SK-N-SH treated with all-trans-retinoic acid at 6 μM for 48 hours (cell line): ENCODE measurements at regions not wholly inside any gene's neighbourhood (a gene's known extent, or its start where the extent isn't known, plus 50 kb on each side); places are given as distances from the start of the nearest gene placed in this dataset.

Source experiments
- PATZ1 ChIP-seq: fragments of 250-450 bp; sonication (Bioruptor Pico); IDR thresholded peaks from 2 replicates; pipeline ENCODE4 v1.8.0; 2020; ENCODE audit warnings: mild to moderate bottlenecking, moderate library complexity, borderline replicate concordance
- ZFP3 ChIP-seq: fragments of 250-450 bp; sonication (Bioruptor Pico); IDR thresholded peaks from 2 replicates; pipeline ENCODE4 v1.5.0; 2020; ENCODE audit warnings: mild to moderate bottlenecking, moderate library complexity
- ZFP30 ChIP-seq: fragments of 450-650 bp; formaldehyde crosslinking; IDR thresholded peaks from 2 replicates; pipeline ENCODE4 v1.5.0; 2022; ENCODE audit warnings: mild to moderate bottlenecking, moderate library complexity
- ZNF565 ChIP-seq: fragments of 450-650 bp; formaldehyde crosslinking; conservative IDR thresholded peaks from 2 replicates; pipeline ENCODE4 v1.5.0; 2020; ENCODE audit warnings: low read depth, mild to moderate bottlenecking, moderate library complexity
- ZNF8 ChIP-seq: fragments of 450-650 bp; formaldehyde crosslinking; IDR thresholded peaks from 2 replicates; pipeline ENCODE4 v1.5.0; 2020; ENCODE audit warnings: mild to moderate bottlenecking, moderate library complexity

- TF ChIP-seq ZFP30 (CRISPR knock-in tag) (no peak), PATZ1 (CRISPR knock-in tag) (no peak), ZNF565 (CRISPR knock-in tag) (no peak), ZFP3 (CRISPR knock-in tag) (no peak), ZNF8 (CRISPR knock-in tag) (no peak)
These were observed 215.1 kb upstream of the SORCS1 start for GRCh38 chr10:107379601-107380000.
